Esophagus muscularis mucosa (tissue), 4 donors: ENCODE measurements at regions not wholly inside any gene's neighbourhood (a gene's known extent, or its start where the extent isn't known, plus 50 kb on each side); places are given as distances from the start of the nearest gene placed in this dataset.
"Not testable (repeated sequence)": the region's sequence is repeated elsewhere in the genome, so short reads cannot be mapped to it uniquely, and the experiment has no call there.

ENCODE experiments used
- DNase-seq: peaks from one replicate; pipeline ENCODE4 v3.0.0-alpha.2; 2017; ENCODE audit errors: extremely low spot score
- H3K27ac ChIP-seq, 4 donors: fragments of 200-600 bp; sonication (generic); replicated peaks in 1 of 4; 1 replicate in 3 of 4; 2 replicates in 1 of 4; pipeline ENCODE4 v1.5.1; 2016 to 2019; ENCODE audit warnings: mild to moderate bottlenecking in 1 of 4
- H3K27me3 ChIP-seq, 4 donors: fragments of 200-600 bp; sonication (generic); one replicate each; pipeline versions ENCODE4 v1.5.1 to v1.6.0; 2016 to 2019
- H3K36me3 ChIP-seq, 4 donors: fragments of 200-600 bp; sonication (generic); one replicate each; pipeline ENCODE4 v1.5.1; 2016 to 2019
- H3K4me1 ChIP-seq, 4 donors: fragments of 200-600 bp; sonication (generic); one replicate each; pipeline ENCODE4 v1.5.1; 2016 to 2019
- H3K4me3 ChIP-seq, 4 donors: fragments of 200-600 bp; sonication (generic); 1 replicate in 2 of 4; 2 replicates in 2 of 4; pipeline ENCODE4 v1.5.1; 2016 to 2019; ENCODE audit warnings: mild to moderate bottlenecking in 4 of 4, moderate library complexity in 1 of 4
- H3K9me3 ChIP-seq, 4 donors: fragments of 200-600 bp; sonication (generic); 1 replicate in 3 of 4; 2 replicates in 1 of 4; pipeline ENCODE4 v1.5.1; 2016 to 2019
- POLR2A ChIP-seq: fragments of 450-650 bp; IDR thresholded peaks from one replicate; pipeline ENCODE4 v1.6.1; 2017; ENCODE audit warnings: antibody characterized with exemption, moderate library complexity, mild to moderate bottlenecking, low read depth
- POLR2AphosphoS5 ChIP-seq, 2 donors: sonication (generic); formaldehyde crosslinking; IDR thresholded peaks; one replicate each; pipeline ENCODE4 v1.6.1; 2017; ENCODE audit warnings: antibody characterized with exemption in 2 of 2
- WGBS: methylation state at CpG from one replicate; pipeline ENCODE4 v1.1.5; 2018; 5-methylcytosine and 5-hydroxymethylcytosine counted together
- intact Hi-C: fragments of 100-400 bp; cut with DNase I; formaldehyde crosslinking; loops from one replicate; pipeline ENCODE4 v1.15.1; 2023

- DNase-seq, H3K36me3 ChIP-seq, H3K4me3 ChIP-seq, H3K9me3 ChIP-seq, intact Hi-C loops, H3K27me3 ChIP-seq, H3K27ac ChIP-seq: not testable (repeated sequence)
- WGBS = no CpG with 5 or more reads among the region's 6 CpGs
- peaks cover 0 to 10% (median 4%) of the 10 kb centered on the region in 4 donors for H3K4me1 ChIP-seq
These were observed 160.4 kb upstream of the NOTCH2NLA start for GRCh38 chr1:146389178-146389577.

GRCh38 chr1:146387750-146388469, 159.1 kb upstream of the NOTCH2NLA start:
- peaks cover 0 to 10% (median 4%) of the 10 kb centered on the region in 4 donors for H3K4me1 ChIP-seq
- peak overlapping the region in 3 of 4 donors; percentile 56 to 64 (median 57) for H3K4me3 ChIP-seq
- intact Hi-C loops, H3K9me3 ChIP-seq, H3K36me3 ChIP-seq, DNase-seq, H3K27me3 ChIP-seq: not testable (repeated sequence)
- peak overlapping the region; percentile 89 to 92 (median 90) for H3K27ac ChIP-seq
- WGBS = 42% methylated on average over 7 of the region's 10 CpGs

GRCh38 chr1:146386851-146387749, 158.3 kb upstream of the NOTCH2NLA start:
- H3K27ac ChIP-seq = peak overlapping the region; percentile 89 to 92 (median 90)
- TF ChIP-seq POLR2AphosphoS5 (IDR thresholded peaks at IDR 0.05) (peak; percentile 49 to 89), POLR2A (peak; percentile 97)
- H3K9me3 ChIP-seq, H3K36me3 ChIP-seq, H3K27me3 ChIP-seq, intact Hi-C loops: not testable (repeated sequence)
- WGBS = under 1% methylated on average over 16 of the region's 39 CpGs
- H3K4me1 ChIP-seq = peaks cover 0 to 10% (median 4%) of the 10 kb centered on the region in 4 donors
- peak overlapping the region; percentile 51 to 64 (median 56) for H3K4me3 ChIP-seq
- DNase-seq = peak; percentile 90

GRCh38 chr1:146381196-146381595, 152.4 kb upstream of the NOTCH2NLA start:
- H3K27me3 ChIP-seq, H3K27ac ChIP-seq, DNase-seq, H3K4me3 ChIP-seq, intact Hi-C loops, H3K9me3 ChIP-seq, H3K36me3 ChIP-seq: not testable (repeated sequence)
- peaks cover 0 to 11% (median 2%) of the 10 kb centered on the region in 4 donors for H3K4me1 ChIP-seq
- 65% methylated on average over 2 of the region's 7 CpGs for WGBS

- WGBS = under 1% methylated on average over 36 of the region's 42 CpGs
- Histone ChIP-seq H3K27ac (peak overlapping the region; percentile 81 to 90 (median 88)), H3K4me1 (peaks cover 0 to 11% (median 2%) of the 10 kb centered on the region in 4 donors), H3K4me3 (peak overlapping the region; percentile 42 to 53 (median 50))
- DNase-seq = peak; percentile 93
- peak; percentile 77 to 98 for TF ChIP-seq POLR2AphosphoS5 (IDR thresholded peaks at IDR 0.05)
- TF ChIP-seq POLR2A = peak; percentile 99
- H3K9me3 ChIP-seq, H3K36me3 ChIP-seq, H3K27me3 ChIP-seq, intact Hi-C loops: not testable (repeated sequence)
These were observed 148.1 kb upstream of the NOTCH2NLA start for GRCh38 chr1:146376708-146377496.

GRCh38 chr1:146376309-146376707, 147.5 kb upstream of the NOTCH2NLA start:
- peak overlapping the region; percentile 42 to 53 (median 50) for H3K4me3 ChIP-seq
- H3K27me3 ChIP-seq, H3K36me3 ChIP-seq, intact Hi-C loops, H3K9me3 ChIP-seq: not testable (repeated sequence)
- peak overlapping the region; percentile 81 to 90 (median 88) for H3K27ac ChIP-seq
- H3K4me1 ChIP-seq = peaks cover 0 to 11% (median 2%) of the 10 kb centered on the region in 4 donors
- TF ChIP-seq POLR2A = peak; percentile 12
- peak in 1 of 2 donors; percentile 3 for TF ChIP-seq POLR2AphosphoS5 (IDR thresholded peaks at IDR 0.05)
- peak; percentile 93 for DNase-seq
- WGBS = 1% methylated on average over 19 of the region's 27 CpGs

- H3K4me3 ChIP-seq, H3K27me3 ChIP-seq, intact Hi-C loops, DNase-seq, H3K27ac ChIP-seq, H3K9me3 ChIP-seq, H3K36me3 ChIP-seq: not testable (repeated sequence)
- H3K4me1 ChIP-seq = peaks cover 0 to 11% (median 3%) of the 10 kb centered on the region in 4 donors
- WGBS = 94% methylated on average over 6 of the region's 6 CpGs
These were observed 146.3 kb upstream of the NOTCH2NLA start for GRCh38 chr1:146375108-146375507.

- H3K27me3 ChIP-seq, H3K9me3 ChIP-seq, H3K4me1 ChIP-seq, H3K36me3 ChIP-seq, DNase-seq, intact Hi-C loops: not testable (repeated sequence)
- peak; percentile 32 to 50 for TF ChIP-seq POLR2AphosphoS5 (IDR thresholded peaks at IDR 0.05)
- 1% methylated on average over 13 of the region's 23 CpGs for WGBS
- Histone ChIP-seq H3K27ac (peak overlapping the region; percentile 78 to 84 (median 81)), H3K4me3 (peak overlapping the region; percentile 41 to 55 (median 46))
These were observed 141.1 kb upstream of the NOTCH2NLA start for GRCh38 chr1:146369940-146370339.

GRCh38 chr1:146355373-146355772, 126.6 kb upstream of the NOTCH2NLA start:
- DNase-seq, H3K36me3 ChIP-seq, H3K4me3 ChIP-seq, H3K4me1 ChIP-seq, H3K27me3 ChIP-seq, H3K27ac ChIP-seq, intact Hi-C loops, H3K9me3 ChIP-seq: not testable (repeated sequence)

- H3K27me3 ChIP-seq, H3K36me3 ChIP-seq, DNase-seq, H3K27ac ChIP-seq, H3K4me1 ChIP-seq, H3K4me3 ChIP-seq, H3K9me3 ChIP-seq, intact Hi-C loops: not testable (repeated sequence)
- WGBS = no CpG with 5 or more reads among the region's 1 CpG
These were observed 98.0 kb upstream of the NOTCH2NLA start for GRCh38 chr1:146326863-146327262.

GRCh38 chr1:146324463-146324862, 95.6 kb upstream of the NOTCH2NLA start:
- H3K36me3 ChIP-seq, H3K4me3 ChIP-seq, H3K4me1 ChIP-seq, DNase-seq, H3K27ac ChIP-seq, intact Hi-C loops, H3K27me3 ChIP-seq, H3K9me3 ChIP-seq: not testable (repeated sequence)
- no CpG with 5 or more reads among the region's 2 CpGs for WGBS
